ENCODE measurements at regions not wholly inside any gene's neighbourhood (a gene's known extent, or its start where the extent isn't known, plus 50 kb on each side); places are given as distances from the start of the nearest gene placed in this dataset.

GRCh38 chr12:46917821-46918220 is 92.0 kb upstream of the SLC38A4 start:
- ATAC-seq = no peak
- no peak for DNase-seq
- intact Hi-C loops (cut with DNase I) = no loop called here
- TF ChIP-seq CTCF (IDR thresholded peaks at IDR 0.05) = no peak
- Histone ChIP-seq H3K4me1 (peaks cover 0 to 6% of the 10 kb centered on the region in 2 donors), H3K9me3 (no peaks in the 10 kb centered on the region), H3K36me3 (no peaks in the 10 kb centered on the region), H3K27me3 (no peaks in the 10 kb centered on the region), H3K27ac (no peak overlapping the region), H3K4me3 (no peak overlapping the region)

GRCh38 chr12:46918631-46919030 is 92.8 kb upstream of the SLC38A4 start:
- Histone ChIP-seq H3K4me3 (no peak overlapping the region), H3K4me1 (peaks cover 0 to 6% of the 10 kb centered on the region in 2 donors), H3K27ac (no peak overlapping the region), H3K9me3 (no peaks in the 10 kb centered on the region), H3K36me3 (no peaks in the 10 kb centered on the region), H3K27me3 (no peaks in the 10 kb centered on the region)
- DNase-seq (peak in 1 of 4 donors; percentile 34), ATAC-seq (no peak)
- TF ChIP-seq CTCF (IDR thresholded peaks at IDR 0.05) = no peak
- intact Hi-C loops (cut with DNase I) = no loop called here

- H3K4me1 ChIP-seq = peaks cover 0 to 6% of the 10 kb centered on the region in 2 donors
- intact Hi-C loops (cut with DNase I) = no loop called here
- H3K4me3 ChIP-seq = no peak overlapping the region
- no peaks in the 10 kb centered on the region for H3K27me3 ChIP-seq
- H3K9me3 ChIP-seq = no peaks in the 10 kb centered on the region
- H3K27ac ChIP-seq = no peak overlapping the region
- DNase-seq = no peak
- no peak for ATAC-seq
- no peaks in the 10 kb centered on the region for H3K36me3 ChIP-seq
- no peak for TF ChIP-seq CTCF (IDR thresholded peaks at IDR 0.05)
These were observed 94.0 kb upstream of the SLC38A4 start for GRCh38 chr12:46919666-46920400.

- intact Hi-C loops (cut with DNase I) = no loop called here
- Histone ChIP-seq H3K9me3 (no peaks in the 10 kb centered on the region), H3K36me3 (no peaks in the 10 kb centered on the region), H3K4me1 (peaks cover 0 to 6% of the 10 kb centered on the region in 2 donors), H3K27ac (peak overlapping the region in 1 of 2 donors; percentile 60), H3K27me3 (no peaks in the 10 kb centered on the region), H3K4me3 (no peak overlapping the region)
- ATAC-seq (no peak), DNase-seq (no peak)
- no peak for TF ChIP-seq CTCF (IDR thresholded peaks at IDR 0.05)
These were observed 94.7 kb upstream of the SLC38A4 start for GRCh38 chr12:46920499-46920898.

- intact Hi-C loops (cut with DNase I) = no loop called here
- H3K4me1 ChIP-seq = peaks cover 0 to 6% of the 10 kb centered on the region in 2 donors
- DNase-seq = no peak
- H3K27me3 ChIP-seq = no peaks in the 10 kb centered on the region
- H3K36me3 ChIP-seq = no peaks in the 10 kb centered on the region
- peak overlapping the region in 1 of 2 donors; percentile 60 for H3K27ac ChIP-seq
- ATAC-seq = peak; percentile 82
- no peak for TF ChIP-seq CTCF (IDR thresholded peaks at IDR 0.05)
- H3K9me3 ChIP-seq = no peaks in the 10 kb centered on the region
- no peak overlapping the region for H3K4me3 ChIP-seq
These were observed 95.4 kb upstream of the SLC38A4 start for GRCh38 chr12:46921048-46921763.

Data from left lung (tissue), 4 donors.